HCT116 (cell line): ENCODE measurements at regions not wholly inside any gene's neighbourhood (a gene's known extent, or its start where the extent isn't known, plus 50 kb on each side); places are given as distances from the start of the nearest gene placed in this dataset.

Source experiments
- ATAC-seq: fragments of 200-7000 bp; cut with Tn5 transposase; 2 replicates; pipeline ENCODE4 v1.9.1; 2020; ENCODE audit warnings: mild to moderate bottlenecking, moderate library complexity
- BruUV-seq: library from RNA; stranded (reverse); fragments of 400-500 nt; replicated peaks from 2 replicates; lab custom pipeline; 2021; lab: Mats Ljungman, UMichigan
- CTCF ChIA-PET: fragments of 300-600 bp; sonication (Branson Sonifier 250); formaldehyde crosslinking; loops from one replicate; lab custom pipeline; 2021; ENCODE audit warnings: antibody characterized with exemption; lab: Charles Lee
- POLR2A ChIA-PET: fragments of 300-600, 350-600 bp; sonication (Branson Sonifier 250); formaldehyde crosslinking; loops from one replicate; lab custom pipeline; 2021; ENCODE audit warnings: antibody characterized with exemption; lab: Charles Lee
- RAD21 ChIA-PET, 2 experiments: fragments of 300-600 bp; sonication (Branson Sonifier 250); formaldehyde crosslinking; loops; one replicate each; lab custom pipeline; 2023; ENCODE audit warnings: low total read pairs in 2 of 2; ENCODE audit not compliant: uncharacterized antibody in 2 of 2, unreplicated experiment in 2 of 2, low non-redundant PET in 1 of 2; lab: Charles Lee
- DNase-seq: peaks from one replicate; pipeline ENCODE4 v3.0.0-alpha.2; 2010; ENCODE audit warnings: low read depth, low spot score
- H2AFZ ChIP-seq: fragments of 200-600 bp; shearing (Covaris generic), sonication (generic); 2 replicates; pipeline ENCODE4 v1.6.1; 2017; ENCODE audit warnings: low read depth, mixed run types, mixed read lengths, antibody characterized with exemption, low read length; ENCODE audit not compliant: poor library complexity, severe bottlenecking
- H3K27ac ChIP-seq: 2 replicates; pipeline ENCODE4 v1.5.1; 2012; ENCODE audit warnings: low read depth, low read length
- H3K27me3 ChIP-seq: fragments of 200-600 bp; sonication (generic); 2 replicates; pipeline ENCODE4 v1.6.1; 2016; ENCODE audit warnings: mixed run types, low read length, mixed read lengths; ENCODE audit not compliant: insufficient read depth
- H3K36me3 ChIP-seq, 2 experiments: fragments of 200-500 bp in 1 of 2; fragments of 200-600 bp in 1 of 2; sonication (Bioruptor generic) in 1 of 2; sonication (generic) in 1 of 2; 2 replicates each; pipeline versions ENCODE4 v1.5.1 to v1.6.1; 2014 to 2016; ENCODE audit warnings: low read length in 2 of 2, inconsistent platforms in 1 of 2, mixed read lengths in 1 of 2, mixed run types in 1 of 2; ENCODE audit not compliant: insufficient read depth in 2 of 2, control insufficient read depth in 1 of 2
- H3K4me1 ChIP-seq, 2 experiments: fragments of 200-600 bp in 1 of 2; sonication (generic) in 1 of 2; 2 replicates each; pipeline versions ENCODE4 v1.5.1 to v1.6.1; 2012 to 2017; ENCODE audit warnings: low read length in 2 of 2, inconsistent platforms in 1 of 2, mild to moderate bottlenecking in 1 of 2, mixed read lengths in 1 of 2, mixed run types in 1 of 2, moderate library complexity in 1 of 2; ENCODE audit not compliant: insufficient read depth in 2 of 2, control insufficient read depth in 1 of 2
- H3K4me2 ChIP-seq: fragments of 200-600 bp; sonication (generic); 2 replicates; pipeline ENCODE4 v1.6.1; 2017; ENCODE audit warnings: mixed run types, low read length, mixed read lengths
- H3K4me3 ChIP-seq, 2 experiments: fragments of 200-600 bp in 1 of 2; sonication (generic) in 1 of 2; replicated peaks in 1 of 2; 2 replicates each; pipeline ENCODE4 v1.5.1; 2011 to 2016; ENCODE audit warnings: low read length in 2 of 2, control low read depth in 1 of 2, low read depth in 1 of 2, mild to moderate bottlenecking in 1 of 2, mixed read lengths in 1 of 2, mixed run types in 1 of 2
- H3K79me2 ChIP-seq: fragments of 200-600 bp; sonication (generic); 2 replicates; pipeline ENCODE4 v1.6.1; 2017; ENCODE audit warnings: mild to moderate bottlenecking, mixed run types, low read length, moderate library complexity, mixed read lengths; ENCODE audit not compliant: insufficient read depth
- H3K9ac ChIP-seq: fragments of 200-600 bp; sonication (generic); 2 replicates; pipeline ENCODE4 v1.6.1; 2016; ENCODE audit warnings: low read length, mixed read lengths
- H3K9me2 ChIP-seq: fragments of 200-600 bp; sonication (generic), shearing (Covaris generic); 2 replicates; pipeline ENCODE4 v1.6.1; 2017; ENCODE audit warnings: mixed run types, mild to moderate bottlenecking, moderate library complexity; ENCODE audit not compliant: insufficient read depth
- H3K9me3 ChIP-seq, 2 experiments: fragments of 200-500 bp in 1 of 2; fragments of 200-600 bp in 1 of 2; sonication (Bioruptor generic) in 1 of 2; sonication (generic) in 1 of 2; 2 replicates each; pipeline ENCODE4 v1.6.1; 2014 to 2017; ENCODE audit warnings: low read length in 2 of 2, mixed read lengths in 2 of 2, inconsistent platforms in 1 of 2, low read depth in 1 of 2, mild to moderate bottlenecking in 1 of 2, mixed run types in 1 of 2, moderate library complexity in 1 of 2; ENCODE audit not compliant: control insufficient read depth in 1 of 2, insufficient read depth in 1 of 2
- H4K20me1 ChIP-seq: fragments of 200-600 bp; sonication (generic), shearing (Covaris generic); 2 replicates; pipeline ENCODE4 v1.6.1; 2017; ENCODE audit warnings: mixed run types, mild to moderate bottlenecking, moderate library complexity; ENCODE audit not compliant: insufficient read depth
- CBX3 ChIP-seq: IDR thresholded peaks from 2 replicates; pipeline ENCODE4 v1.6.1; 2012; ENCODE audit warnings: low read depth
- CEBPB ChIP-seq: IDR thresholded peaks from 2 replicates; pipeline ENCODE4 v1.6.1; 2012; ENCODE audit warnings: low read depth
- EGR1 ChIP-seq: IDR thresholded peaks from 2 replicates; pipeline ENCODE4 v1.6.1; 2012; ENCODE audit warnings: low read depth
- ELF1 ChIP-seq: IDR thresholded peaks from 2 replicates; pipeline ENCODE4 v1.6.1; 2012; ENCODE audit warnings: low read depth, borderline replicate concordance
- EZH2 ChIP-seq: fragments of 200-600 bp; sonication (generic); IDR thresholded peaks from 2 replicates; pipeline ENCODE4 v1.6.1; 2017; ENCODE audit warnings: antibody characterized with exemption, mixed run types
- EZH2phosphoT487 ChIP-seq: fragments of 200-600 bp; IDR thresholded peaks from 2 replicates; pipeline ENCODE4 v1.6.1; 2018; ENCODE audit warnings: antibody characterized with exemption, borderline replicate concordance
- FOSL1 ChIP-seq: IDR thresholded peaks from 2 replicates; pipeline ENCODE4 v1.6.1; 2012; ENCODE audit warnings: low read depth
- POLR2A ChIP-seq: IDR thresholded peaks from 2 replicates; pipeline ENCODE4 v1.7.0; 2011; ENCODE audit warnings: borderline replicate concordance; ENCODE audit not compliant: insufficient read depth, insufficient read length; ENCODE audit errors: extremely low read depth
- POLR2AphosphoS5 ChIP-seq: IDR thresholded peaks from 2 replicates; pipeline ENCODE4 v1.6.1; 2011; ENCODE audit warnings: mild to moderate bottlenecking, low read depth, low read length, moderate library complexity
- RAD21 ChIP-seq: IDR thresholded peaks from 2 replicates; pipeline ENCODE4 v1.6.1; 2012; ENCODE audit warnings: low read depth, mild to moderate bottlenecking
- SIN3A ChIP-seq: IDR thresholded peaks from 2 replicates; pipeline ENCODE4 v1.6.1; 2012; ENCODE audit warnings: low read depth
- SRF ChIP-seq: IDR thresholded peaks from 2 replicates; pipeline ENCODE4 v1.6.1; 2012; ENCODE audit warnings: low read depth
- YY1 ChIP-seq: IDR thresholded peaks from 2 replicates; pipeline ENCODE4 v1.6.1; 2011; ENCODE audit warnings: low read length, low read depth, moderate library complexity, mild to moderate bottlenecking; ENCODE audit not compliant: insufficient replicate concordance; ENCODE audit errors: extremely low read depth
- ZFX ChIP-seq: fragments of 450-650 bp; IDR thresholded peaks from 2 replicates; pipeline ENCODE4 v1.6.1; 2017
- ZNF274 ChIP-seq: fragments of 200-500 bp; sonication (Bioruptor generic); IDR thresholded peaks from 2 replicates; pipeline ENCODE4 v1.6.1; 2014; ENCODE audit warnings: mild to moderate bottlenecking, low read depth, low read length, inconsistent platforms
- intact Hi-C: fragments of 100-400 bp; cut with micrococcal nuclease; formaldehyde crosslinking; loops from 2 replicates; pipeline ENCODE4 v1.10.0; 2022
- TF ChIP-seq, protein P1 (sequence below): IDR thresholded peaks from 2 replicates; pipeline ENCODE4 v1.6.1; 2011; ENCODE audit warnings: mild to moderate bottlenecking, low read length, moderate library complexity; ENCODE audit not compliant: insufficient replicate concordance; ENCODE audit errors: extremely low read depth
- TF ChIP-seq, protein P2 (sequence below): IDR thresholded peaks from 2 replicates; pipeline ENCODE4 v1.6.1; 2012
- TF ChIP-seq, protein P3 (sequence below), 3 experiments: fragments of 200-600 bp in 1 of 3; sonication (generic) in 1 of 3; IDR thresholded peaks in 2 of 3; conservative IDR thresholded peaks in 1 of 3; 2 replicates each; pipeline ENCODE4 v1.5.1; 2012 to 2017; ENCODE audit warnings: low read depth in 2 of 3, low read length in 2 of 3, antibody characterized with exemption in 1 of 3, borderline replicate concordance in 1 of 3, control low read depth in 1 of 3, mild to moderate bottlenecking in 1 of 3, mixed read lengths in 1 of 3, mixed run types in 1 of 3, moderate library complexity in 1 of 3; ENCODE audit not compliant: insufficient read depth in 1 of 3

DNA sequence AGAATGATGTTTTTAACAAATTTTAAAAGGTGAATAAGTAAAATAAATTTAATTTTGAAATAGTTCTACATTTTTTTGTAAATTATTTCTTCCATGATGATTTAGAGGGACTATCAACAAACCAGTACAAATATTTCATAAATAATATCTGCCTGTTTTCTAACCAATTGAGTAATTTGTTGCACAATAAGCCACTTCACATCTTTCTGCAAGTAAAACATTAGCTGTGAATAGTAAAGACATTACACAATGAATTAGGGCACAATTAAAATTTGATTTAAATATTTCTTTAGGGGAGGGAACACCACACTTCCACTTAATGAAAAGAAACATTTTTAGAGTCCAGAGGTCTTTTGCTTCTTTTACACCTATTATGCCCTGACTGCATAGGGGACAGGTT is 118.4 kb upstream of the PTPRK start (continued):
- TF ChIP-seq, protein P1, sequence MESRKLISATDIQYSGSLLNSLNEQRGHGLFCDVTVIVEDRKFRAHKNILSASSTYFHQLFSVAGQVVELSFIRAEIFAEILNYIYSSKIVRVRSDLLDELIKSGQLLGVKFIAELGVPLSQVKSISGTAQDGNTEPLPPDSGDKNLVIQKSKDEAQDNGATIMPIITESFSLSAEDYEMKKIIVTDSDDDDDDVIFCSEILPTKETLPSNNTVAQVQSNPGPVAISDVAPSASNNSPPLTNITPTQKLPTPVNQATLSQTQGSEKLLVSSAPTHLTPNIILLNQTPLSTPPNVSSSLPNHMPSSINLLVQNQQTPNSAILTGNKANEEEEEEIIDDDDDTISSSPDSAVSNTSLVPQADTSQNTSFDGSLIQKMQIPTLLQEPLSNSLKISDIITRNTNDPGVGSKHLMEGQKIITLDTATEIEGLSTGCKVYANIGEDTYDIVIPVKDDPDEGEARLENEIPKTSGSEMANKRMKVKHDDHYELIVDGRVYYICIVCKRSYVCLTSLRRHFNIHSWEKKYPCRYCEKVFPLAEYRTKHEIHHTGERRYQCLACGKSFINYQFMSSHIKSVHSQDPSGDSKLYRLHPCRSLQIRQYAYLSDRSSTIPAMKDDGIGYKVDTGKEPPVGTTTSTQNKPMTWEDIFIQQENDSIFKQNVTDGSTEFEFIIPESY = no peak
- no peak for TF ChIP-seq CBX3
- no peak for TF ChIP-seq EGR1
- TF ChIP-seq ZNF274 = no peak
- no peak for TF ChIP-seq POLR2AphosphoS5
- TF ChIP-seq, protein P2, sequence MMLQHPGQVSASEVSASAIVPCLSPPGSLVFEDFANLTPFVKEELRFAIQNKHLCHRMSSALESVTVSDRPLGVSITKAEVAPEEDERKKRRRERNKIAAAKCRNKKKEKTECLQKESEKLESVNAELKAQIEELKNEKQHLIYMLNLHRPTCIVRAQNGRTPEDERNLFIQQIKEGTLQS = no peak
- TF ChIP-seq, all 23 proteins: peak for 0

DNA sequence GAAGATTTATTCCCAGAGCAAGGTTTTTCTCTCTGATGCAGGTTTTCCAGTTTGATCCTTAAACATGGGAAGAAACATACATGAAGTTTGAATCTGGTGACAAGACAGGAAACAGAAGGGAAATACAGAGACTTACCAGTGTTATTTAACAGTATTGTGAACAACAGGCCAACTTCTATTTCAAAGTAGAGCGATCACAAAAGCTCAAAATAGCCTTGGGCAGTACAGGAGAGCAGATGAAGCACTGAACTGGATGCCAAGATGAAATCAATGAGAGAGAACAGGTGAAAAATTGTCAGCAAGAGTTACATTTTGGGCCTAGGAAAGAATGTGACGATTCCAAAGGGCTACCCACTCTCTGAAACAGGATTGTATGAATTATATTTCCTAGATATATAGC is 114.8 kb upstream of the PTPRK start:
- H3K4me1 ChIP-seq = no peaks in the 10 kb centered on the region
- no peak overlapping the region for H3K9ac ChIP-seq
- no peak for ATAC-seq
- H3K4me3 ChIP-seq = no peak overlapping the region
- H3K36me3 ChIP-seq = no peaks in the 10 kb centered on the region
- no peaks in the 10 kb centered on the region for H3K9me3 ChIP-seq
- H3K27me3 ChIP-seq = no peaks in the 10 kb centered on the region
- intact Hi-C loops = no loop called here
- no peaks in the 10 kb centered on the region for H3K79me2 ChIP-seq
- CTCF ChIA-PET = no interaction called here
- H4K20me1 ChIP-seq = no peaks in the 10 kb centered on the region
- no peak for TF ChIP-seq EZH2phosphoT487
- TF ChIP-seq CBX3 = no peak
- no peak for TF ChIP-seq POLR2A
- no peak for TF ChIP-seq YY1
- no peak for TF ChIP-seq POLR2AphosphoS5
- no peak for TF ChIP-seq EZH2
- TF ChIP-seq, protein P1 = no peak
- no peak for TF ChIP-seq ZFX
- TF ChIP-seq, protein P2 = no peak
- TF ChIP-seq EGR1 = no peak
- no peak for TF ChIP-seq FOSL1
- no peak for TF ChIP-seq ZNF274
- no peak for TF ChIP-seq CEBPB
- TF ChIP-seq, protein P3, sequence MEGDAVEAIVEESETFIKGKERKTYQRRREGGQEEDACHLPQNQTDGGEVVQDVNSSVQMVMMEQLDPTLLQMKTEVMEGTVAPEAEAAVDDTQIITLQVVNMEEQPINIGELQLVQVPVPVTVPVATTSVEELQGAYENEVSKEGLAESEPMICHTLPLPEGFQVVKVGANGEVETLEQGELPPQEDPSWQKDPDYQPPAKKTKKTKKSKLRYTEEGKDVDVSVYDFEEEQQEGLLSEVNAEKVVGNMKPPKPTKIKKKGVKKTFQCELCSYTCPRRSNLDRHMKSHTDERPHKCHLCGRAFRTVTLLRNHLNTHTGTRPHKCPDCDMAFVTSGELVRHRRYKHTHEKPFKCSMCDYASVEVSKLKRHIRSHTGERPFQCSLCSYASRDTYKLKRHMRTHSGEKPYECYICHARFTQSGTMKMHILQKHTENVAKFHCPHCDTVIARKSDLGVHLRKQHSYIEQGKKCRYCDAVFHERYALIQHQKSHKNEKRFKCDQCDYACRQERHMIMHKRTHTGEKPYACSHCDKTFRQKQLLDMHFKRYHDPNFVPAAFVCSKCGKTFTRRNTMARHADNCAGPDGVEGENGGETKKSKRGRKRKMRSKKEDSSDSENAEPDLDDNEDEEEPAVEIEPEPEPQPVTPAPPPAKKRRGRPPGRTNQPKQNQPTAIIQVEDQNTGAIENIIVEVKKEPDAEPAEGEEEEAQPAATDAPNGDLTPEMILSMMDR (IDR thresholded peaks at IDR 0.05 in 2 of 3, conservative IDR thresholded peaks at IDR 0.05 in 1 of 3; ENCODE audit: borderline replicate concordance in 1 of 3, insufficient read depth in 1 of 3, low read depth in 2 of 3, low read length in 2 of 3) = no peak
- TF ChIP-seq SRF = no peak
- TF ChIP-seq ELF1 = no peak
- TF ChIP-seq RAD21 = no peak
- no peak for TF ChIP-seq SIN3A
- no peak overlapping the region for H2AFZ ChIP-seq
- DNase-seq = no peak
- no peak overlapping the region for H3K4me2 ChIP-seq
- no TSS peak for BruUV-seq
- no peak overlapping the region for H3K27ac ChIP-seq
- RAD21 ChIA-PET = no interaction called here
- no peaks in the 10 kb centered on the region for H3K9me2 ChIP-seq
- POLR2A ChIA-PET = no interaction called here
